Adipocyte (in vitro differentiated cells): ENCODE measurements at regions not wholly inside any gene's neighbourhood (a gene's known extent, or its start where the extent isn't known, plus 50 kb on each side); places are given as distances from the start of the nearest gene placed in this dataset.
A peak's percentile ranks its signal among the peaks of the same experiment; 100 is the strongest.

ENCODE experiments used
- DNase-seq: peaks from one replicate; pipeline ENCODE4 v3.0.0-alpha.2; 2015; ENCODE audit warnings: low read depth
- H3K27me3 ChIP-seq: replicated peaks from 2 replicates; pipeline ENCODE4 v1.7.0; 2013; ENCODE audit warnings: mild to moderate bottlenecking, low read length, moderate library complexity; ENCODE audit not compliant: control insufficient read depth, insufficient read depth
- H3K36me3 ChIP-seq: 2 replicates; pipeline ENCODE4 v1.7.0; 2013; ENCODE audit warnings: low read length, mild to moderate bottlenecking, moderate library complexity; ENCODE audit not compliant: control insufficient read depth, insufficient read depth, severe bottlenecking
- H3K4me1 ChIP-seq: 2 replicates; pipeline ENCODE4 v1.7.0; 2013; ENCODE audit warnings: mild to moderate bottlenecking, low read length, moderate library complexity; ENCODE audit not compliant: control insufficient read depth, insufficient read depth
- H3K4me3 ChIP-seq: 2 replicates; pipeline ENCODE4 v1.7.0; 2013; ENCODE audit warnings: mild to moderate bottlenecking, low read length, moderate library complexity
- H3K9ac ChIP-seq: 2 replicates; pipeline ENCODE4 v1.7.0; 2013; ENCODE audit warnings: mild to moderate bottlenecking, low read length, moderate library complexity
- H3K9me3 ChIP-seq: 2 replicates; pipeline ENCODE4 v1.7.0; 2013; ENCODE audit warnings: mild to moderate bottlenecking, low read length, moderate library complexity; ENCODE audit not compliant: control insufficient read depth

- Histone ChIP-seq H3K36me3 (no peaks in the 10 kb centered on the region), H3K9ac (no peak overlapping the region), H3K4me1 (peaks cover 27% of the 10 kb centered on the region), H3K27me3 (no peaks in the 10 kb centered on the region), H3K4me3 (no peak overlapping the region), H3K9me3 (no peaks in the 10 kb centered on the region)
- DNase-seq = no peak
These were observed 114.8 kb upstream of the CD93 start for GRCh38 chr20:23200914-23201313.

GRCh38 chr20:23200413-23200812 lies 114.3 kb upstream of the CD93 start:
- Histone ChIP-seq H3K27me3 (no peaks in the 10 kb centered on the region), H3K9ac (no peak overlapping the region), H3K9me3 (no peaks in the 10 kb centered on the region), H3K4me3 (no peak overlapping the region), H3K36me3 (no peaks in the 10 kb centered on the region), H3K4me1 (peaks cover 23% of the 10 kb centered on the region)
- DNase-seq = no peak

- no peak overlapping the region for H3K4me3 ChIP-seq
- DNase-seq = no peak
These were observed 113.2 kb upstream of the CD93 start for GRCh38 chr20:23199356-23199755.

GRCh38 chr20:23198815-23199214 lies 112.7 kb upstream of the CD93 start:
- Histone ChIP-seq H3K9ac (no peak overlapping the region), H3K4me1 (peaks cover 21% of the 10 kb centered on the region), H3K36me3 (no peaks in the 10 kb centered on the region), H3K4me3 (no peak overlapping the region), H3K27me3 (no peaks in the 10 kb centered on the region), H3K9me3 (no peaks in the 10 kb centered on the region)
- DNase-seq = no peak

More at GRCh38 chr20:23199356-23199755, 113.2 kb upstream of the CD93 start:
- H3K9me3 ChIP-seq = no peaks in the 10 kb centered on the region
- no peaks in the 10 kb centered on the region for H3K36me3 ChIP-seq
- peaks cover 18% of the 10 kb centered on the region for H3K4me1 ChIP-seq
- no peaks in the 10 kb centered on the region for H3K27me3 ChIP-seq
- no peak overlapping the region for H3K9ac ChIP-seq

- no peaks in the 10 kb centered on the region for H3K27me3 ChIP-seq
- no peak overlapping the region for H3K9ac ChIP-seq
- no peak overlapping the region for H3K4me3 ChIP-seq
- DNase-seq = peak; percentile 47
- no peaks in the 10 kb centered on the region for H3K36me3 ChIP-seq
- peaks cover 13% of the 10 kb centered on the region for H3K4me1 ChIP-seq
- H3K9me3 ChIP-seq = no peaks in the 10 kb centered on the region
These were observed 111.7 kb upstream of the CD93 start for GRCh38 chr20:23197836-23198235.

GRCh38 chr20:23195636-23196035 lies 109.5 kb upstream of the CD93 start:
- Histone ChIP-seq H3K4me1 (peaks cover 12% of the 10 kb centered on the region), H3K27me3 (no peaks in the 10 kb centered on the region), H3K36me3 (no peaks in the 10 kb centered on the region), H3K9me3 (no peaks in the 10 kb centered on the region), H3K4me3 (no peak overlapping the region), H3K9ac (no peak overlapping the region)
- no peak for DNase-seq

GRCh38 chr20:23193801-23194384 lies 107.8 kb upstream of the CD93 start:
- Histone ChIP-seq H3K36me3 (no peaks in the 10 kb centered on the region), H3K4me3 (no peak overlapping the region), H3K27me3 (no peaks in the 10 kb centered on the region), H3K4me1 (peaks cover 12% of the 10 kb centered on the region), H3K9ac (no peak overlapping the region), H3K9me3 (no peaks in the 10 kb centered on the region)
- DNase-seq = no peak

- H3K27me3 ChIP-seq = no peaks in the 10 kb centered on the region
- DNase-seq = no peak
- H3K9me3 ChIP-seq = no peaks in the 10 kb centered on the region
These were observed 106.3 kb upstream of the CD93 start for GRCh38 chr20:23192469-23192868.

GRCh38 chr20:23190557-23190956 lies 104.4 kb upstream of the CD93 start:
- H3K4me1 ChIP-seq = peaks cover 6% of the 10 kb centered on the region
- H3K9me3 ChIP-seq = no peaks in the 10 kb centered on the region
- no peaks in the 10 kb centered on the region for H3K27me3 ChIP-seq
- no peaks in the 10 kb centered on the region for H3K36me3 ChIP-seq
- no peak overlapping the region for H3K4me3 ChIP-seq
- DNase-seq = no peak
- H3K9ac ChIP-seq = no peak overlapping the region

More at GRCh38 chr20:23192469-23192868, 106.3 kb upstream of the CD93 start:
- Histone ChIP-seq H3K4me1 (peaks cover 6% of the 10 kb centered on the region), H3K4me3 (no peak overlapping the region), H3K36me3 (no peaks in the 10 kb centered on the region), H3K9ac (no peak overlapping the region)

- H3K9me3 ChIP-seq = no peaks in the 10 kb centered on the region
- peaks cover 6% of the 10 kb centered on the region for H3K4me1 ChIP-seq
- no peaks in the 10 kb centered on the region for H3K27me3 ChIP-seq
- no peaks in the 10 kb centered on the region for H3K36me3 ChIP-seq
- no peak overlapping the region for H3K9ac ChIP-seq
- DNase-seq = no peak
- no peak overlapping the region for H3K4me3 ChIP-seq
These were observed 103.7 kb upstream of the CD93 start for GRCh38 chr20:23189854-23190253.

- Histone ChIP-seq H3K27me3 (no peaks in the 10 kb centered on the region), H3K4me1 (peaks cover 6% of the 10 kb centered on the region), H3K36me3 (no peaks in the 10 kb centered on the region), H3K9ac (no peak overlapping the region), H3K9me3 (no peaks in the 10 kb centered on the region), H3K4me3 (no peak overlapping the region)
- no peak for DNase-seq
These were observed 103.2 kb upstream of the CD93 start for GRCh38 chr20:23189341-23189740.
